ENCODE measurements at regions not wholly inside any gene's neighbourhood (a gene's known extent, or its start where the extent isn't known, plus 50 kb on each side); places are given as distances from the start of the nearest gene placed in this dataset.

DNA sequence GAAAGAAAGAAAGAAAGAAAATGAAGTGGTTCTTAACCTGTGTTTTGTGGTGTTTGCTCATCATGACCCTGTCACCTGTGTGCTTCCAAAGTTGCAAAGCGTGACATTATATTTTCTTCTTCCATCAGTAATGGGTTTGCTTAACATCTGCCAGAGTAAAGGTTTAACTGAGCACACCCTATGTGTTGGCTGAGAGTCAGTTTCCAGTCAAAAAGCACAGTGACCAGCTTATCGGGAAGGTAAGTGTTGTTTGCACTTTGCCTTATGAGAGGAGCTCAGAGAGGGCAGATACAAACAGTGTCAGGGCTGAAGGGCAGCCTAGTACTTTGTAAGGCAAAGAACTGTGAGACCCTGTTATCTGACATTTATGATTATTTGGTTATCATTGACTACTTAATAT is 406.2 kb upstream of the CWC22 start:
- no peaks in the 10 kb centered on the region for H3K36me3 ChIP-seq (ENCODE audit: control insufficient read depth in 1 of 2, insufficient read depth in 2 of 2, low read length in 2 of 2)
- ChIA-PET RAD21 (ENCODE audit: low non-redundant PET in 1 of 2, low total read pairs in 2 of 2, uncharacterized antibody in 2 of 2, unreplicated experiment in 2 of 2) (no interaction called here), CTCF (no interaction called here), POLR2A (no interaction called here)
- TF ChIP-seq SIN3A (IDR thresholded peaks at IDR 0.05; ENCODE audit: low read depth) (no peak), SP1 (IDR thresholded peaks at IDR 0.05; ENCODE audit: low read depth) (no peak), JUND (IDR thresholded peaks at IDR 0.05) (no peak), TCF7L2 (IDR thresholded peaks at IDR 0.05; ENCODE audit: borderline replicate concordance, extremely low read depth, insufficient read depth, insufficient read length) (no peak), POLR2A (IDR thresholded peaks at IDR 0.05; ENCODE audit: borderline replicate concordance, extremely low read depth, insufficient read depth, insufficient read length) (no peak), YY1 (IDR thresholded peaks at IDR 0.05; ENCODE audit: extremely low read depth, insufficient replicate concordance, low read depth, low read length) (no peak), FOSL1 (IDR thresholded peaks at IDR 0.05; ENCODE audit: low read depth) (no peak), CEBPB (IDR thresholded peaks at IDR 0.05; ENCODE audit: low read depth) (no peak), RAD21 (IDR thresholded peaks at IDR 0.05; ENCODE audit: low read depth) (no peak), EZH2 (IDR thresholded peaks at IDR 0.05) (no peak), EZH2phosphoT487 (IDR thresholded peaks at IDR 0.05; ENCODE audit: borderline replicate concordance) (no peak), CBX3 (IDR thresholded peaks at IDR 0.05; ENCODE audit: low read depth) (no peak), ZFX (IDR thresholded peaks at IDR 0.05) (no peak), MAX (IDR thresholded peaks at IDR 0.05) (no peak)
- TF ChIP-seq, protein P1, sequence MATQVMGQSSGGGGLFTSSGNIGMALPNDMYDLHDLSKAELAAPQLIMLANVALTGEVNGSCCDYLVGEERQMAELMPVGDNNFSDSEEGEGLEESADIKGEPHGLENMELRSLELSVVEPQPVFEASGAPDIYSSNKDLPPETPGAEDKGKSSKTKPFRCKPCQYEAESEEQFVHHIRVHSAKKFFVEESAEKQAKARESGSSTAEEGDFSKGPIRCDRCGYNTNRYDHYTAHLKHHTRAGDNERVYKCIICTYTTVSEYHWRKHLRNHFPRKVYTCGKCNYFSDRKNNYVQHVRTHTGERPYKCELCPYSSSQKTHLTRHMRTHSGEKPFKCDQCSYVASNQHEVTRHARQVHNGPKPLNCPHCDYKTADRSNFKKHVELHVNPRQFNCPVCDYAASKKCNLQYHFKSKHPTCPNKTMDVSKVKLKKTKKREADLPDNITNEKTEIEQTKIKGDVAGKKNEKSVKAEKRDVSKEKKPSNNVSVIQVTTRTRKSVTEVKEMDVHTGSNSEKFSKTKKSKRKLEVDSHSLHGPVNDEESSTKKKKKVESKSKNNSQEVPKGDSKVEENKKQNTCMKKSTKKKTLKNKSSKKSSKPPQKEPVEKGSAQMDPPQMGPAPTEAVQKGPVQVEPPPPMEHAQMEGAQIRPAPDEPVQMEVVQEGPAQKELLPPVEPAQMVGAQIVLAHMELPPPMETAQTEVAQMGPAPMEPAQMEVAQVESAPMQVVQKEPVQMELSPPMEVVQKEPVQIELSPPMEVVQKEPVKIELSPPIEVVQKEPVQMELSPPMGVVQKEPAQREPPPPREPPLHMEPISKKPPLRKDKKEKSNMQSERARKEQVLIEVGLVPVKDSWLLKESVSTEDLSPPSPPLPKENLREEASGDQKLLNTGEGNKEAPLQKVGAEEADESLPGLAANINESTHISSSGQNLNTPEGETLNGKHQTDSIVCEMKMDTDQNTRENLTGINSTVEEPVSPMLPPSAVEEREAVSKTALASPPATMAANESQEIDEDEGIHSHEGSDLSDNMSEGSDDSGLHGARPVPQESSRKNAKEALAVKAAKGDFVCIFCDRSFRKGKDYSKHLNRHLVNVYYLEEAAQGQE (IDR thresholded peaks at IDR 0.05; ENCODE audit: low read depth) = no peak
- TF ChIP-seq, protein P2, sequence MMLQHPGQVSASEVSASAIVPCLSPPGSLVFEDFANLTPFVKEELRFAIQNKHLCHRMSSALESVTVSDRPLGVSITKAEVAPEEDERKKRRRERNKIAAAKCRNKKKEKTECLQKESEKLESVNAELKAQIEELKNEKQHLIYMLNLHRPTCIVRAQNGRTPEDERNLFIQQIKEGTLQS (IDR thresholded peaks at IDR 0.05) = no peak
- ATAC-seq (no peak), DNase-seq (ENCODE audit: low read depth, low spot score) (no peak)
- H3K27ac ChIP-seq (ENCODE audit: low read depth, low read length) = no peak overlapping the region
- no peak overlapping the region for H3K4me3 ChIP-seq (replicated peaks in 1 of 2; ENCODE audit: low read depth in 1 of 2, low read length in 2 of 2)
- no peaks in the 10 kb centered on the region; the same call in 1 of the 2 replicates for H3K9me2 ChIP-seq (ENCODE audit: insufficient read depth)
- intact Hi-C loops (cut with micrococcal nuclease) = no loop called here
- H3K9me3 ChIP-seq (ENCODE audit: control insufficient read depth in 1 of 2, insufficient read depth in 1 of 2, low read depth in 1 of 2, low read length in 2 of 2) = no peaks in the 10 kb centered on the region
- H3K4me2 ChIP-seq (ENCODE audit: low read length) = no peak overlapping the region
- no peaks in the 10 kb centered on the region for H3K4me1 ChIP-seq (ENCODE audit: control insufficient read depth in 1 of 2, insufficient read depth in 2 of 2, low read length in 2 of 2)
- no TSS peak for BruUV-seq (replicated peaks)
- no peak overlapping the region for H3K9ac ChIP-seq (ENCODE audit: low read length)
- H2AFZ ChIP-seq (ENCODE audit: low read depth, low read length, poor library complexity, severe bottlenecking) = no peak overlapping the region
- no peaks in the 10 kb centered on the region for H3K79me2 ChIP-seq (ENCODE audit: insufficient read depth, low read length)
- H3K27me3 ChIP-seq (ENCODE audit: insufficient read depth, low read length) = no peaks in the 10 kb centered on the region
- H4K20me1 ChIP-seq (ENCODE audit: insufficient read depth) = no peaks in the 10 kb centered on the region
